OCI-LY7 (cell line): ENCODE measurements at regions not wholly inside any gene's neighbourhood (a gene's known extent, or its start where the extent isn't known, plus 50 kb on each side); places are given as distances from the start of the nearest gene placed in this dataset.

Source experiments
- EZH2phosphoT487 ChIP-seq: fragments of 200-600 bp; sonication (generic); IDR thresholded peaks from 2 replicates; pipeline ENCODE4 v1.6.1; 2018; ENCODE audit warnings: low read depth, borderline replicate concordance, mild to moderate bottlenecking, mixed run types, antibody characterized with exemption, low read length, moderate library complexity, mixed read lengths
- TF ChIP-seq, protein P1 (sequence below): fragments of 200-600 bp; sonication (generic); conservative IDR thresholded peaks from 2 replicates; pipeline ENCODE4 v1.5.1; 2014; ENCODE audit warnings: mild to moderate bottlenecking, antibody characterized with exemption, low read length, moderate library complexity, mixed read lengths

DNA sequence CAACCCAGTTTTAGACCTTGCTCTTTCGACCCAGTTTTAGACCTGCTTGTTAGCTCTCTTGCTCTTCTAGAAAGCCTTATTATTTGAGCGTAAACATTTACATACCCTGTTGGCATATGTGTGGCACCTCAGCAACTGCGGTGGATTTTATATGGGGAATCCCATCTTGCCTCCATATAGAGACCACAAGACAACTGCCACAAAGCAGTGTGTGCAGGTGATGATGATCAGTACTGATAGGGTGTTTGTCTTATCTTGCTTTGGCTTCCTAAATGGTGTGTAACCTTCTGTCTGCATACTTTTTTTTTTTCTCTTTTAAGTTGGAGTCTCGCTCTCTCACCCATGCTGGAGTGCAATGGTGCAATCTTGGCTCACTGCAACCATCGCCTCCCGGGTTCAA is 1270.8 kb downstream of the MRPL39 start:
- TF ChIP-seq, protein P1, sequence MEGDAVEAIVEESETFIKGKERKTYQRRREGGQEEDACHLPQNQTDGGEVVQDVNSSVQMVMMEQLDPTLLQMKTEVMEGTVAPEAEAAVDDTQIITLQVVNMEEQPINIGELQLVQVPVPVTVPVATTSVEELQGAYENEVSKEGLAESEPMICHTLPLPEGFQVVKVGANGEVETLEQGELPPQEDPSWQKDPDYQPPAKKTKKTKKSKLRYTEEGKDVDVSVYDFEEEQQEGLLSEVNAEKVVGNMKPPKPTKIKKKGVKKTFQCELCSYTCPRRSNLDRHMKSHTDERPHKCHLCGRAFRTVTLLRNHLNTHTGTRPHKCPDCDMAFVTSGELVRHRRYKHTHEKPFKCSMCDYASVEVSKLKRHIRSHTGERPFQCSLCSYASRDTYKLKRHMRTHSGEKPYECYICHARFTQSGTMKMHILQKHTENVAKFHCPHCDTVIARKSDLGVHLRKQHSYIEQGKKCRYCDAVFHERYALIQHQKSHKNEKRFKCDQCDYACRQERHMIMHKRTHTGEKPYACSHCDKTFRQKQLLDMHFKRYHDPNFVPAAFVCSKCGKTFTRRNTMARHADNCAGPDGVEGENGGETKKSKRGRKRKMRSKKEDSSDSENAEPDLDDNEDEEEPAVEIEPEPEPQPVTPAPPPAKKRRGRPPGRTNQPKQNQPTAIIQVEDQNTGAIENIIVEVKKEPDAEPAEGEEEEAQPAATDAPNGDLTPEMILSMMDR = no peak
- TF ChIP-seq EZH2phosphoT487 = no peak
